Natural killer cell (primary cell): ENCODE measurements at regions not wholly inside any gene's neighbourhood (a gene's known extent, or its start where the extent isn't known, plus 50 kb on each side); places are given as distances from the start of the nearest gene placed in this dataset.

ENCODE experiments used
- ATAC-seq, 3 donors: fragments of 150-1000 bp in 2 of 3; fragments of 200-7000 bp in 1 of 3; cut with Tn5 transposase; 1 replicate in 1 of 3; 2 replicates in 2 of 3; pipeline ENCODE4 v1.10.0; 2021; ENCODE audit warnings: mild to moderate bottlenecking in 2 of 3, moderate library complexity in 2 of 3
- DNase-seq, 2 donors: peaks; one replicate each; pipeline versions ENCODE4 v3.0.0 to v3.0.0-alpha.2; 2013 to 2021; ENCODE audit warnings: mixed read lengths in 1 of 2
- H3K27ac ChIP-seq: one replicate; pipeline ENCODE4 v1.5.1; 2013; ENCODE audit warnings: mild to moderate bottlenecking, low read length
- H3K27me3 ChIP-seq: one replicate; pipeline ENCODE4 v1.6.1; 2013; ENCODE audit warnings: low read length; ENCODE audit not compliant: control insufficient read depth, insufficient read depth
- H3K36me3 ChIP-seq: one replicate; pipeline ENCODE4 v1.6.1; 2013; ENCODE audit warnings: low read length; ENCODE audit not compliant: control insufficient read depth, insufficient read depth
- H3K4me1 ChIP-seq: one replicate; pipeline ENCODE4 v1.6.1; 2013; ENCODE audit warnings: low read length; ENCODE audit not compliant: control insufficient read depth, insufficient read depth
- H3K4me3 ChIP-seq: one replicate; pipeline ENCODE4 v1.5.1; 2013; ENCODE audit warnings: low read length
- H3K9me3 ChIP-seq: one replicate; pipeline ENCODE4 v1.6.1; 2013; ENCODE audit warnings: low read length; ENCODE audit not compliant: control insufficient read depth, insufficient read depth
- H3K27ac Mint-ChIP-seq, 2 donors: one replicate each; pipeline ENCODE4 v1.8.0; 2022; ENCODE audit warnings: mild to moderate bottlenecking in 2 of 2, mixed read lengths in 2 of 2, moderate library complexity in 1 of 2
- H3K27me3 Mint-ChIP-seq, 2 donors: one replicate each; pipeline ENCODE4 v1.8.0; 2022; ENCODE audit warnings: low read depth in 2 of 2, mixed read lengths in 2 of 2
- H3K36me3 Mint-ChIP-seq: one replicate; pipeline ENCODE4 v1.8.0; 2022; ENCODE audit warnings: mixed read lengths
- H3K4me1 Mint-ChIP-seq, 2 donors: one replicate each; pipeline ENCODE4 v1.8.0; 2022; ENCODE audit warnings: mixed read lengths in 2 of 2
- H3K4me3 Mint-ChIP-seq: one replicate; pipeline ENCODE4 v1.8.0; 2022; ENCODE audit warnings: mild to moderate bottlenecking, moderate library complexity, mixed read lengths
- H3K9me3 Mint-ChIP-seq, 2 donors: one replicate each; pipeline ENCODE4 v1.8.0; 2022; ENCODE audit warnings: mixed read lengths in 2 of 2
- CTCF ChIP-seq: fragments of 200-600 bp; IDR thresholded peaks from one replicate; pipeline ENCODE4 v1.8.0; 2022; ENCODE audit warnings: antibody characterized with exemption
- WGBS: methylation state at CpG from one replicate; pipeline ENCODE4 v1.1.7; 2013; ENCODE audit warnings: missing lambda C conversion rate; ENCODE audit not compliant: insufficient coverage; 5-methylcytosine and 5-hydroxymethylcytosine counted together
- intact Hi-C: fragments of 100-400 bp; cut with micrococcal nuclease; formaldehyde crosslinking; loops from one replicate; pipeline ENCODE4 v1.14.2; 2022

- no peaks in the 10 kb centered on the region for H3K9me3 ChIP-seq
- TF ChIP-seq CTCF: no peak
Observed at GRCh38 chr3:193941486-193941885, 194.5 kb upstream of the HES1 start.

DNA sequence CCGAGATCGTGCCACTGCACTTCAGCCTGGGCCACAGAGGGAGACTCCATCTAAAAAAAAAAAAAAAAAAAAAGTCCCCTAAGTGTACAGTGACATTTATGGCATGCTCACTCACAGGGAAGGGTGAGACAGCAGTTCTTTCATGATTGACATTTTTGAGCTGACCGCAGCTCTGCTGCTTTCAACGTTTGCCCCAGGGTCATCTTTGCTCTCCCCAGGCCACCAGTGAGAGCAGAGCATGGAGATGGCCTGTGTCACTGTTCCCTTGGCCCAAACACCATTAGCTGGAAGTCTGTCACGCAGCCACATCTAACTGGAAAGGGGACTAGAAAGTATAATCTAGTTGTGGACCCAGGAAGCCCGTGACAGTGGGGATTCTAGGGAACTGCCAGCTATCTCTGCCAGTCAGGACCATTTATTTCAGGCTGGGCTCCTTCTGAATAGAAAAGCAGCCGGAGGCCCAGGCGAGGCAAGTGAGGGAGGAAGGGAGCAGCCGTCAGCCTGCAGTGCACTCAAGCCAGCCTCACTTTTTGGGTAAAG is 193.4 kb upstream of the HES1 start:
- Mint-ChIP-seq H3K9me3 (no peaks in the 10 kb centered on the region), H3K27ac (no peak overlapping the region), H3K27me3 (peaks cover 5 to 26% of the 10 kb centered on the region in 2 donors), H3K36me3 (no peaks in the 10 kb centered on the region), H3K4me3 (no peak overlapping the region), H3K4me1 (no peaks in the 10 kb centered on the region)
- H3K4me3 ChIP-seq: no peak overlapping the region
- no peaks in the 10 kb centered on the region for H3K4me1 ChIP-seq
- H3K9me3 ChIP-seq: no peaks in the 10 kb centered on the region
- 82% methylated on average over 9 of the region's 9 CpGs for WGBS
- no peaks in the 10 kb centered on the region for H3K36me3 ChIP-seq
- ATAC-seq (no peak), DNase-seq (no peak)
- no peak for TF ChIP-seq CTCF
- no peaks in the 10 kb centered on the region for H3K27me3 ChIP-seq
- intact Hi-C loops: no loop called here
- no peak overlapping the region for H3K27ac ChIP-seq

More at GRCh38 chr3:193941486-193941885, 194.5 kb upstream of the HES1 start:
- WGBS: 92% methylated on average over 10 of the region's 10 CpGs
- Mint-ChIP-seq H3K36me3 (no peaks in the 10 kb centered on the region), H3K27me3 (peaks cover 5 to 21% of the 10 kb centered on the region in 2 donors), H3K27ac (no peak overlapping the region), H3K4me1 (no peaks in the 10 kb centered on the region), H3K9me3 (no peaks in the 10 kb centered on the region), H3K4me3 (no peak overlapping the region)
- Histone ChIP-seq H3K4me1 (no peaks in the 10 kb centered on the region), H3K27ac (no peak overlapping the region), H3K4me3 (no peak overlapping the region), H3K27me3 (no peaks in the 10 kb centered on the region), H3K36me3 (no peaks in the 10 kb centered on the region)
- intact Hi-C loops: no loop called here
- ATAC-seq: no peak
- DNase-seq: no peak

GRCh38 chr3:193943200-193943599 is 192.7 kb upstream of the HES1 start:
- Mint-ChIP-seq H3K36me3 (no peaks in the 10 kb centered on the region), H3K4me3 (no peak overlapping the region), H3K27me3 (peaks cover 5 to 23% of the 10 kb centered on the region in 2 donors), H3K4me1 (no peaks in the 10 kb centered on the region), H3K27ac (no peak overlapping the region), H3K9me3 (no peaks in the 10 kb centered on the region)
- Histone ChIP-seq H3K4me3 (no peak overlapping the region), H3K9me3 (no peaks in the 10 kb centered on the region), H3K4me1 (no peaks in the 10 kb centered on the region), H3K27ac (no peak overlapping the region), H3K36me3 (no peaks in the 10 kb centered on the region), H3K27me3 (no peaks in the 10 kb centered on the region)
- DNase-seq (no peak), ATAC-seq (no peak)
- no peak for TF ChIP-seq CTCF
- intact Hi-C loops: no loop called here
- 91% methylated on average over 12 of the region's 13 CpGs for WGBS

DNA sequence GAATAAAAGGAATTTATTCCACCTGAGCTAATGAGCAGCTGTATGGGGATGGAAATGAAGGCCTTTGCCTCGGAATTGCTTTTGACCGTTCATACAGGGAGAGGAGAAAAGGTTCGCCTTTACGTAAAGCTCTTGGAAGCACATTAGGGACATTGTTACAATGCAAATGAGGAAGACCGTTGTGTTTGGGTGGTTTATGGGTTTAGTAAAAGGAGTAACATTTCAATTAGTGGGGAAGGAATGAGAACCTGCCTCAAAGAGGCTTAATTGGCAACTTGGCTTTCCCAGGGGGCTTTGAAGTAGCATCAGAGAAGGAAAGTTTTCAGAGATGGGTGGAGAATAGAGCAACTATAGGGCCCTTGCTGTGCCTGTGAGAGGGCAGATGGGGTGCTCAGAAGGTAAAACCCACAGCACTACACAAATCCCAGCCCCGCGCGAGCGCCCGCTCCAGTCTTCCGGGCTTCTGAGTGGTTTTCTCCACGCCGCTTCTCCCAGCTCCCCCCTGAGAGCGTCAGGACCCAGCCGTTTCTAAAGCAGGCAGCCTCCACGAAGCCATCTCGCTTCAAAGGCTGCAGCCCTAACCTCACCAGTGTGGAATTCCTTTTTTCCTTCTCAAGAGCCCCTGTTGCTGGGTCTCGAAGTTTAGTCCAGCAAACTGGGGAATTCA is 192.0 kb upstream of the HES1 start:
- no peak for TF ChIP-seq CTCF

More for the DNA sequence above, 192.0 kb upstream of the HES1 start:
- Mint-ChIP-seq H3K27ac (no peak overlapping the region), H3K27me3 (peaks cover 9 to 30% of the 10 kb centered on the region in 2 donors), H3K9me3 (no peaks in the 10 kb centered on the region), H3K4me1 (peaks cover 0 to 4% of the 10 kb centered on the region in 2 donors), H3K36me3 (no peaks in the 10 kb centered on the region), H3K4me3 (no peak overlapping the region)
- intact Hi-C loops: no loop called here
- ATAC-seq (no peak), DNase-seq (no peak)
- Histone ChIP-seq H3K9me3 (no peaks in the 10 kb centered on the region), H3K4me3 (no peak overlapping the region), H3K4me1 (no peaks in the 10 kb centered on the region), H3K36me3 (no peaks in the 10 kb centered on the region), H3K27ac (no peak overlapping the region), H3K27me3 (no peaks in the 10 kb centered on the region)
- WGBS: 93% methylated on average over 18 of the region's 18 CpGs
